Thyroid gland (tissue), 4 donors: ENCODE measurements at regions not wholly inside any gene's neighbourhood (a gene's known extent, or its start where the extent isn't known, plus 50 kb on each side); places are given as distances from the start of the nearest gene placed in this dataset.

Source experiments
- DNase-seq, 2 donors: peaks; one replicate each; pipeline ENCODE4 v3.0.0-alpha.2; 2019
- H3K27ac ChIP-seq, 3 donors: fragments of 200-600 bp; sonication (generic); 1 replicate in 2 of 3; 2 replicates in 1 of 3; pipeline ENCODE4 v1.5.1; 2016 to 2019; ENCODE audit warnings: mild to moderate bottlenecking in 1 of 3, moderate library complexity in 1 of 3
- H3K27me3 ChIP-seq: fragments of 200-600 bp; sonication (generic); one replicate; pipeline ENCODE4 v1.5.1; 2019
- H3K36me3 ChIP-seq, 2 donors: fragments of 200-600 bp; sonication (generic); one replicate each; pipeline ENCODE4 v1.5.1; 2016 to 2019
- H3K4me1 ChIP-seq, 2 donors: fragments of 200-600 bp; sonication (generic); one replicate each; pipeline ENCODE4 v1.5.1; 2017 to 2019
- H3K4me3 ChIP-seq, 3 donors: fragments of 200-600 bp; sonication (generic); replicated peaks in 1 of 3; 1 replicate in 2 of 3; 2 replicates in 1 of 3; pipeline ENCODE4 v1.5.1; 2016; ENCODE audit warnings: mild to moderate bottlenecking in 1 of 3
- H3K9me3 ChIP-seq: fragments of 200-600 bp; sonication (generic); one replicate; pipeline ENCODE4 v1.5.1; 2017
- CTCF ChIP-seq, 6 experiments: fragments of 200-600 bp in 3 of 6; fragments of 450-650 bp in 3 of 6; sonication (generic) in 3 of 6; IDR thresholded peaks; one replicate each; pipeline ENCODE4 v1.5.1; 2016 to 2019; ENCODE audit warnings: antibody characterized with exemption in 6 of 6, mild to moderate bottlenecking in 2 of 6, inconsistent platforms in 1 of 6, moderate library complexity in 1 of 6
- POLR2A ChIP-seq, 2 donors: fragments of 450-650 bp; IDR thresholded peaks; one replicate each; pipeline ENCODE4 v1.6.1; 2017; ENCODE audit warnings: antibody characterized with exemption in 2 of 2, mild to moderate bottlenecking in 2 of 2, moderate library complexity in 1 of 2
- WGBS, 2 donors: methylation state at CpG; one replicate each; pipeline ENCODE4 v1.1.5; 2017; 5-methylcytosine and 5-hydroxymethylcytosine counted together
- intact Hi-C: fragments of 100-400 bp; cut with DNase I; formaldehyde crosslinking; loops from one replicate; pipeline ENCODE4 v1.15.1; 2023

GRCh38 chr3:26560081-26560480, 62.5 kb upstream of the LRRC3B start:
- no peaks in the 10 kb centered on the region for H3K27me3 ChIP-seq
- 68 to 74% methylated on average over 1 of the region's 1 CpG for WGBS, 2 donors
- H3K4me1 ChIP-seq = no peaks in the 10 kb centered on the region
- H3K36me3 ChIP-seq = no peaks in the 10 kb centered on the region
- no peaks in the 10 kb centered on the region for H3K9me3 ChIP-seq
- intact Hi-C loops = no loop called here
- TF ChIP-seq POLR2A (IDR thresholded peaks at IDR 0.05) = no peak
- no peak for TF ChIP-seq CTCF (IDR thresholded peaks at IDR 0.05)
- no peak overlapping the region for H3K4me3 ChIP-seq
- H3K27ac ChIP-seq = no peak overlapping the region
- DNase-seq = no peak

GRCh38 chr3:26562021-26562768, 60.4 kb upstream of the LRRC3B start:
- intact Hi-C loops = no loop called here

More at GRCh38 chr3:26562021-26562768, 60.4 kb upstream of the LRRC3B start:
- Histone ChIP-seq H3K9me3 (no peaks in the 10 kb centered on the region), H3K27me3 (no peaks in the 10 kb centered on the region), H3K4me3 (no peak overlapping the region), H3K4me1 (no peaks in the 10 kb centered on the region), H3K27ac (no peak overlapping the region), H3K36me3 (no peaks in the 10 kb centered on the region)
- no peak for DNase-seq
- WGBS, 2 donors = 66 to 72% methylated on average over 3 of the region's 3 CpGs
- TF ChIP-seq CTCF (IDR thresholded peaks at IDR 0.05) (no peak), POLR2A (IDR thresholded peaks at IDR 0.05) (no peak)
